LNCAP (cell line): ENCODE measurements at regions not wholly inside any gene's neighbourhood (a gene's known extent, or its start where the extent isn't known, plus 50 kb on each side); places are given as distances from the start of the nearest gene placed in this dataset.

Experiments used
- CTCF ChIP-seq: fragments of 450-650 bp; IDR thresholded peaks from 2 replicates; pipeline ENCODE4 v1.5.1; 2017; ENCODE audit warnings: mild to moderate bottlenecking

DNA sequence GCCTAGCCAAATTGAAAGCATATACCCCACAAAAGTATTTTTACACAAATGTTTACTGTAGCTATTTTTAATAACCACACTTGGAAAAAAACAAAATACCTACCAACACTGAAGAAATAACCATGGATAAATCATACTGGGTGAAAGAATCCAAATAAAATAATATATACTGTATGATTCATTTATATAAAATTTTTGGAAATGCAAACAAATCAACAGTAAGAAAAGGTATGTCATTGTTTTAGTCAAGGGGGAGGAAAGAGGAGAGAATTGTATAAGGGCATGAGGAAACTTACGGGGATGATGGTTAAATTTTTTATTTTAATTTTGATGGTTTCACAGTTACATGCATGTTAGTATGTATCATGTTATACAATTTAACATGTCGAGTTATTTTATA, 557.8 kb downstream of the TECRL start:
- no peak for TF ChIP-seq CTCF

GRCh38 chr4:63841266-63841665, 568.0 kb downstream of the TECRL start:
- TF ChIP-seq CTCF: no peak

DNA sequence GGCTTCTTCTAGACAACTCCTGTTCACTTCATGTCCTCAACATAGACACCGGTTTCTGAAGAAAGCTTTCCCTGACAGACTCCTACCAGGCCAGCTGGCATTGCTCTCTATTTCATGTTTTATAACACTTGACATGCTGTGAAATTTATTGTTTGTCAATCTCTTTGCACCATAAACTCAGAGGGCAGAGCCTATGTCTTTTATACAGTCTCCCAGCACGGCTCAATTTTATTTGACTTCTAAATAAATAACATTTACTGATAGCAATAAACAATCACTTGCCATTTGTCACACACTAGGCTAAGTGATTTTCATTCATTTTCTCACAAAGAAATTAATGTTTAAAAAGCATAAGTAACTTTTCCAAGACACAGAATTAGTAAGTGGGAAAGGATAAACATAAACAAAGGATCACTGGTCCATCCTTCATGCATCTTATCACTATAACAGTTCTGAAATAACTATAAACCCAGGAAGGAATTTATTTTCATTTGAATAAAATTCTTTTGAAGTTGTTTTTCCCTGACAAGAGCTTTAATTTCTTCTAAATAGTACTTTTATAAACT, 577.6 kb downstream of the TECRL start:
- TF ChIP-seq CTCF: no peak

GRCh38 chr4:63817196-63817865, 591.9 kb downstream of the TECRL start:
- no peak for TF ChIP-seq CTCF

DNA sequence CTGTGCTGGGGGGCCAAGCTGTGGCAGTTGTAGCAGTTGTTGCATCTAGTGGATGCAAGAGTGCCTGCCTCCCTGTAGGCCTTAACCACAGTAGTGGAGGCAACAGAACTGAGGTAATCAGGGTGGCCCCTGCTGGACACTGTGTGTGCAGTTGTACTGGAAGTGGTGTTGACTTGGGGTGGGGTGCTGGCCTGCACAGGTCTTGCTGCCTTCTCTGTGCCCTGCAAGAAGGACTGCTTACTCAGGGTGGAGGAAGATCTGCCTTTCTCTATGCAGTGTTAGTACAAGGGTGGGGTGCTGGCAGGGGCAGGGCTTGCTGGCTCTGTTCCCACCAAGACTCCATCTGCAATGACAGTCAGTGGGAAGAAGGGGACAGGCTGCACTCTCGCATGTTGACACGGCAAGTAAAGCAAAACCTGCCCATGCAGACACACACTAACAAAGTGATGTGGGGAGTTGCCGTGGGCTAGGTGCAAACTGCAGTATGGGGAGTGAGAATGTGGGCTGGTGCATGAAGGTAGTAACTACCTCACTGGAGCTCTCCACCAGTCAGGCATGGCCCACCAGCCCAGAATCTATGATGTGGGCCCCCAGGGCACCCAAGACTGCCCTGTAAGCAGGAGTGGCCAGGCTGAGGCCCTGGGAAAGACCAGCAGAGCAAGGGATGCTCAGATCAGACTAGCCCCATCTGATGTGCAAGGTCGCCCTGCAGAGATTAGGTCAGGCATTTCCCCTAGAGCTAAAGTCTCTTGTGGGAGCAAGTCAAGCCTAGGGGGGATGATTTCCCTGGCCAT, 594.9 kb downstream of the TECRL start:
- no peak for TF ChIP-seq CTCF

DNA sequence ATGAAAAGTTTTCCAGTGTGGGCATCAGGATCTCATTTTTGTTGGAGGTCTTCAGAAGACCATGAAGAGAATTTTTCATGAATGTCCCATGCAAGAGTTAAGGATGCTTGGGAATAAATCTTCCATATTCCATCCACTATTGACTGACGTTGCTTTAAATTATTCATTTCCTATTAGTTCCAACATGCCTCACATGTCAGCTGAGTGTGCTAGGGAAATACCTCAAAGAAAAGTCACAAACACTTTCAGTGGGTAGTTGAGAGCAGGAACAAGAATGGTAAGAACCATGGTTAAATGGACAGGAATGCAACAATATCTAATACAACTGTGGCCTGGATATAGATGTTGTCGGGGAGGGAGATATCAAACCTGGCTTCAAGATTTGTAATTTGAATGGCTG, 610.1 kb downstream of the TECRL start:
- TF ChIP-seq CTCF: no peak

DNA sequence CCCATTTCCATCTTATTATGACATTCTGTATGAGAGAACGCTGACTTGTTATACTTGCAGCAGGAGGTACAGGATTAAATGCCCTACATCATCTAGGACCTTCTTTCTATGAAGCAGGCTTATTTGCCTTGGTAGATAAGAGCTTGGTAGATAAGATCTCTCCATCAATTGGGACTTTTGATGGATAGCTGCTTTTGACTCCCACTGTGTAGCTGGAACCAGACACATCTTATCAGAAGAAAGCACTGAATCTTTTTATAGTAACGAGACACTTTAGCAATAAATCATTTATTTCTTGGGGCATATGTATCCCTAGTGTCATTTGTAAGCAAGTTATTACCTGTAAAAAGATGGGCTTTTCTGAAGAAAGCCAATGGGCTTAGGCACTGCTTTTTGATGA, 613.9 kb downstream of the TECRL start:
- no peak for TF ChIP-seq CTCF
